ENCODE measurements at regions not wholly inside any gene's neighbourhood (a gene's known extent, or its start where the extent isn't known, plus 50 kb on each side); places are given as distances from the start of the nearest gene placed in this dataset.
"Not testable (repeated sequence)": the region's sequence is repeated elsewhere in the genome, so short reads cannot be mapped to it uniquely, and the experiment has no call there.

- TF ChIP-seq EZH2 (IDR thresholded peaks at IDR 0.05; ENCODE audit: borderline replicate concordance); CTCF (IDR thresholded peaks at IDR 0.05; ENCODE audit: poor library complexity); EZH2phosphoT487 (IDR thresholded peaks at IDR 0.05; ENCODE audit: low read depth, severe bottlenecking, unreplicated experiment): not testable (repeated sequence)
Observed at GRCh38 chr1:109839276-109839675, 71.4 kb upstream of the CSF1 start.
